CD4-positive, alpha-beta memory T cell (primary cell): ENCODE measurements at regions not wholly inside any gene's neighbourhood (a gene's known extent, or its start where the extent isn't known, plus 50 kb on each side); places are given as distances from the start of the nearest gene placed in this dataset.
"Not testable (repeated sequence)": the region's sequence is repeated elsewhere in the genome, so short reads cannot be mapped to it uniquely, and the experiment has no call there.

Experiments
- CTCF ChIA-PET: fragments of 350-600 bp; sonication (Branson Sonifier 250); formaldehyde crosslinking; loops from one replicate; lab custom pipeline; 2021; ENCODE audit warnings: inconsistent platforms; ENCODE audit not compliant: partially characterized antibody; lab: Charles Lee
- POLR2A ChIA-PET: fragments of 350-600 bp; sonication (Branson Sonifier 250); formaldehyde crosslinking; loops from one replicate; lab custom pipeline; 2021; ENCODE audit not compliant: partially characterized antibody; lab: Charles Lee
- DNase-seq, 5 donors: peaks; one replicate each; pipeline versions ENCODE4 v3.0.0 to v3.0.0-alpha.2; 2020 to 2022; ENCODE audit warnings: mixed read lengths in 1 of 5
- H3K27ac ChIP-seq: one replicate; pipeline ENCODE4 v1.7.0; 2013; ENCODE audit warnings: low read depth, low read length
- H3K27me3 ChIP-seq: 2 replicates; pipeline ENCODE4 v1.7.0; 2013; ENCODE audit warnings: mild to moderate bottlenecking, low read length, moderate library complexity; ENCODE audit not compliant: insufficient read depth
- H3K36me3 ChIP-seq: 2 replicates; pipeline ENCODE4 v1.7.0; 2013; ENCODE audit warnings: mild to moderate bottlenecking, low read length, moderate library complexity; ENCODE audit not compliant: insufficient read depth
- H3K4me1 ChIP-seq: 2 replicates; pipeline ENCODE4 v1.7.0; 2013; ENCODE audit warnings: mild to moderate bottlenecking, low read length, moderate library complexity; ENCODE audit not compliant: insufficient read depth
- H3K4me3 ChIP-seq, 2 donors: one replicate each; pipeline ENCODE4 v1.7.0; 2013; ENCODE audit warnings: low read length in 2 of 2, mild to moderate bottlenecking in 1 of 2
- H3K9me3 ChIP-seq, 2 donors: one replicate each; pipeline ENCODE4 v1.7.0; 2013; ENCODE audit warnings: low read length in 2 of 2, control low read depth in 1 of 2; ENCODE audit not compliant: control insufficient read depth in 1 of 2
- H3K27ac Mint-ChIP-seq, 7 donors: one replicate each; pipeline ENCODE4 v1.8.0; 2020 to 2021; ENCODE audit warnings: mixed read lengths in 7 of 7, mild to moderate bottlenecking in 6 of 7, inconsistent platforms in 3 of 7, moderate library complexity in 3 of 7
- H3K27me3 Mint-ChIP-seq, 2 donors: one replicate each; pipeline ENCODE4 v1.8.0; 2020 to 2021; ENCODE audit warnings: mixed read lengths in 2 of 2
- H3K36me3 Mint-ChIP-seq, 2 donors: one replicate each; pipeline ENCODE4 v1.8.0; 2020 to 2021; ENCODE audit warnings: mixed read lengths in 2 of 2, inconsistent platforms in 1 of 2, mild to moderate bottlenecking in 1 of 2
- H3K4me1 Mint-ChIP-seq, 4 donors: one replicate each; pipeline ENCODE4 v1.8.0; 2020 to 2021; ENCODE audit warnings: mixed read lengths in 4 of 4, mild to moderate bottlenecking in 1 of 4
- H3K4me3 Mint-ChIP-seq, 8 donors: one replicate each; pipeline ENCODE4 v1.8.0; 2020 to 2021; ENCODE audit warnings: mixed read lengths in 8 of 8, mild to moderate bottlenecking in 7 of 8, moderate library complexity in 6 of 8, inconsistent platforms in 3 of 8
- H3K9me3 Mint-ChIP-seq, 8 donors: one replicate each; pipeline ENCODE4 v1.8.0; 2020 to 2021; ENCODE audit warnings: mixed read lengths in 8 of 8, mild to moderate bottlenecking in 5 of 8, inconsistent platforms in 3 of 8, moderate library complexity in 1 of 8
- intact Hi-C: fragments of 100-400 bp; cut with micrococcal nuclease; formaldehyde crosslinking; loops from one replicate; pipeline ENCODE4 v1.15.1; 2023

- intact Hi-C loops = no loop called here
- H3K4me1 ChIP-seq = no peaks in the 10 kb centered on the region
- Mint-ChIP-seq H3K27me3 (peaks cover 0 to 1% of the 10 kb centered on the region in 2 donors), H3K9me3 (peaks cover 0 to 4% (median 0%) of the 10 kb centered on the region in 8 donors), H3K27ac (no peak overlapping the region), H3K36me3 (no peaks in the 10 kb centered on the region), H3K4me1 (peaks cover 0 to 4% (median 2%) of the 10 kb centered on the region in 4 donors), H3K4me3 (no peak overlapping the region)
- H3K4me3 ChIP-seq = no peak overlapping the region
- no peak for DNase-seq
- CTCF ChIA-PET = no interaction called here
- H3K27me3 ChIP-seq = no peaks in the 10 kb centered on the region
- H3K27ac ChIP-seq = no peak overlapping the region
- no peaks in the 10 kb centered on the region for H3K9me3 ChIP-seq
- no peaks in the 10 kb centered on the region for H3K36me3 ChIP-seq
- POLR2A ChIA-PET = interaction anchor here (1.0 kb wide), 1 partner anchor 15 kb away, joined by 4 read pairs; no protein-coding TSS in a partner anchor
Measured at GRCh38 chr10:117823980-117824379, 222.8 kb downstream of the RAB11FIP2 start.

DNA sequence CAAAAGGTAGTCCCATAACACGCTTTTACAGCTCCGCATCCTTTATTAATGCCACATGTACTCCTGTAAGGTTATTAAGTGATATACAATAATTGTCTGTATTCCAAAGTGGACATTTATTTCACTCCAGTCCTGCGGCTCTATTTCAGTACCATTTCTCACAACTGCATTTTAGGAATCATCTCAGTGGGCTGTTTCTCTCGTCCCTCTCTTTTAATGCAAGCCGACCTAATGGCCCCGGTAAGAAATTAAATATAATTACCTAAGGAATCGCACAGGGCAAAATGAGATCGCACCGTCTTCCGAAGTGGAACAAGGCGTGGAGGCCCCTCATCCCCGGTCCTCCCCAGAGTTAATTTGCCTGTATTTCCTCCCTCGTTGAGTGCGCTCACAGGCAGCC, 216.5 kb downstream of the RAB11FIP2 start:
- Mint-ChIP-seq H3K9me3 (peaks cover 0 to 3% (median 0%) of the 10 kb centered on the region in 8 donors), H3K27me3 (no peaks in the 10 kb centered on the region), H3K27ac (peak overlapping the region in 6 of 7 donors; percentile 66 to 96 (median 87)), H3K4me3 (peak overlapping the region; percentile 10 to 87 (median 82)), H3K4me1 (peaks cover 7 to 25% (median 20%) of the 10 kb centered on the region in 4 donors), H3K36me3 (no peaks in the 10 kb centered on the region)
- no peak overlapping the region for H3K27ac ChIP-seq
- peaks cover 16% of the 10 kb centered on the region for H3K4me1 ChIP-seq
- peak overlapping the region in 1 of 2 donors; percentile 33 for H3K4me3 ChIP-seq
- H3K27me3 ChIP-seq = no peaks in the 10 kb centered on the region
- intact Hi-C loops = no loop called here
- H3K36me3 ChIP-seq = no peaks in the 10 kb centered on the region
- ChIA-PET CTCF (no interaction called here), POLR2A (no interaction called here)
- no peaks in the 10 kb centered on the region for H3K9me3 ChIP-seq
- no peak for DNase-seq

GRCh38 chr10:117830787-117831212, 215.9 kb downstream of the RAB11FIP2 start:
- intact Hi-C loops = no loop called here
- DNase-seq = peak; percentile 19 to 52 (median 43)
- Histone ChIP-seq H3K9me3 (no peaks in the 10 kb centered on the region), H3K36me3 (no peaks in the 10 kb centered on the region), H3K27me3 (no peaks in the 10 kb centered on the region), H3K4me1 (peaks cover 16% of the 10 kb centered on the region), H3K4me3 (peak overlapping the region in 1 of 2 donors; percentile 33), H3K27ac (no peak overlapping the region)
- Mint-ChIP-seq H3K4me1 (peaks cover 7 to 25% (median 20%) of the 10 kb centered on the region in 4 donors), H3K27me3 (no peaks in the 10 kb centered on the region), H3K27ac (peak overlapping the region; percentile 66 to 96 (median 87)), H3K4me3 (peak overlapping the region; percentile 62 to 87 (median 82)), H3K9me3 (peaks cover 0 to 3% (median 0%) of the 10 kb centered on the region in 8 donors), H3K36me3 (no peaks in the 10 kb centered on the region)
- POLR2A ChIA-PET = no interaction called here
- CTCF ChIA-PET = no interaction called here

GRCh38 chr10:117838500-117839498, 207.9 kb downstream of the RAB11FIP2 start:
- H3K27me3 ChIP-seq, H3K27ac ChIP-seq, DNase-seq, intact Hi-C loops, H3K27ac Mint-ChIP-seq, H3K4me3 ChIP-seq, H3K36me3 ChIP-seq, H3K4me1 Mint-ChIP-seq, H3K27me3 Mint-ChIP-seq, H3K4me1 ChIP-seq, H3K9me3 ChIP-seq, CTCF ChIA-PET, H3K36me3 Mint-ChIP-seq: not testable (repeated sequence)
- Mint-ChIP-seq H3K4me3 (peak overlapping the region in 7 of 8 donors; percentile 31 to 76 (median 67)), H3K9me3 (peaks cover 0 to 12% (median 2%) of the 10 kb centered on the region in 8 donors)
- POLR2A ChIA-PET = interaction anchor here (1.0 kb wide), 1 partner anchor 15 kb away, joined by 4 read pairs; no protein-coding TSS in a partner anchor

DNA sequence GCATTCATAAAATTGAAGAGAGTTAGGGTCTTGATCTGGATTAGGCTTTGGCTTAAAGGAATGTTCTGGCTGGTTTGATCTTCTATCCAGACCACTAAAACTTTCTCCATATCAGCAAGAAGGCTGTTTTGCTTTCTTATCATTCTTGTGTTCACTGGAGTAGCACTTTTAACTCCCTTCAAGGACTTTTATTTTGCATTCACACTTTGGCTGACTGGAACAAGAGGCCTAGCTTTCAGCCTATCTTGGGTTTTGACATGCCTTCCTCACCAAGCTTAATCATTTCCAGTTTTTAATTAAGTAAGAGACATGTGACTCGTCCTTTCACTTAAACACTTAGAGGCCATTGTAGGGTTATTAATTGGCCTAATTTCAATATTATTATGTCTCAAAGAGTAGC, 190.3 kb downstream of the RAB11FIP2 start:
- CTCF ChIA-PET = not testable (repeated sequence)

GRCh38 chr10:117860135-117860534, 186.6 kb downstream of the RAB11FIP2 start:
- ChIA-PET POLR2A (no interaction called here), CTCF (no interaction called here)
- H3K4me3 Mint-ChIP-seq = no peak overlapping the region
- H3K27ac ChIP-seq = no peak overlapping the region
- H3K36me3 ChIP-seq = no peaks in the 10 kb centered on the region
- no peaks in the 10 kb centered on the region for H3K36me3 Mint-ChIP-seq
- no peak overlapping the region for H3K27ac Mint-ChIP-seq
- H3K4me1 ChIP-seq = no peaks in the 10 kb centered on the region
- no peak for DNase-seq
- H3K27me3 ChIP-seq = no peaks in the 10 kb centered on the region
- H3K27me3 Mint-ChIP-seq = peaks cover 7% of the 10 kb centered on the region in 2 donors
- intact Hi-C loops = no loop called here
- peaks cover 0 to 6% (median 0%) of the 10 kb centered on the region in 8 donors for H3K9me3 Mint-ChIP-seq
- no peaks in the 10 kb centered on the region for H3K9me3 ChIP-seq
- H3K4me1 Mint-ChIP-seq = no peaks in the 10 kb centered on the region
- H3K4me3 ChIP-seq = no peak overlapping the region

More for the DNA sequence above, 190.3 kb downstream of the RAB11FIP2 start:
- H3K9me3 ChIP-seq, DNase-seq, intact Hi-C loops, H3K36me3 Mint-ChIP-seq, H3K4me1 ChIP-seq, H3K4me3 ChIP-seq, H3K27ac Mint-ChIP-seq, H3K27ac ChIP-seq, H3K36me3 ChIP-seq, H3K27me3 Mint-ChIP-seq, H3K4me3 Mint-ChIP-seq, POLR2A ChIA-PET, H3K4me1 Mint-ChIP-seq, H3K27me3 ChIP-seq, H3K9me3 Mint-ChIP-seq: not testable (repeated sequence)

DNA sequence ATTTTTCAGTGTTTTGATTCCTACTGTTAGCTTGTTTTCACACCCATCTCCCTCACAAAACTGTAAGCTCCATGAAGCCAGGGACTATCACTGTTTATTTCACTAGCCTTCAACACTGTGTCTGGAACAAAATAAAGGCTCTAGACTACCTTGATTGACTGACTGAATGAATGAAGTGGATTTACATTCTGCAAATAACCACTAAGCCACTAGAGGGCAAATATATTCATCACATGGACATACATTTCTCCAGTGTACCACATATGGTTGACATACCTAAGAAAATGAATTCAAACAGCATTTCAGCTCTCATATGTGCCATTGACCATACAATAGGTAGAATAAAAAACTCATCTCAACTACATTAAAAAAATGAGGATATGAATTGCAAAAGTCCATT, 185.9 kb downstream of the RAB11FIP2 start:
- no peak for DNase-seq
- intact Hi-C loops = no loop called here
- Mint-ChIP-seq H3K9me3 (peaks cover 0 to 1% (median 0%) of the 10 kb centered on the region in 8 donors), H3K36me3 (no peaks in the 10 kb centered on the region), H3K4me1 (no peaks in the 10 kb centered on the region), H3K27me3 (peaks cover 6 to 7% of the 10 kb centered on the region in 2 donors), H3K27ac (no peak overlapping the region), H3K4me3 (no peak overlapping the region)
- no peak overlapping the region for H3K4me3 ChIP-seq
- no peak overlapping the region for H3K27ac ChIP-seq
- POLR2A ChIA-PET = no interaction called here
- H3K4me1 ChIP-seq = no peaks in the 10 kb centered on the region
- CTCF ChIA-PET = no interaction called here
- no peaks in the 10 kb centered on the region for H3K9me3 ChIP-seq
- no peaks in the 10 kb centered on the region for H3K27me3 ChIP-seq
- H3K36me3 ChIP-seq = no peaks in the 10 kb centered on the region
